ENCODE measurements at regions not wholly inside any gene's neighbourhood (a gene's known extent, or its start where the extent isn't known, plus 50 kb on each side); places are given as distances from the start of the nearest gene placed in this dataset.
"Not testable (repeated sequence)": the region's sequence is repeated elsewhere in the genome, so short reads cannot be mapped to it uniquely, and the experiment has no call there.

GRCh38 chr3:189424922-189425321 is 206.3 kb upstream of the TP63 start:
- WGBS, 5 donors, result 70 to 95% (median 84%) methylated on average over 2 of the region's 2 CpGs
- DNase-seq, result no peak
- Histone ChIP-seq H3K27me3 (replicated peaks in 1 of 7) (no peaks in the 10 kb centered on the region), H3K9me3 (no peaks in the 10 kb centered on the region), H3K4me3 (no peak overlapping the region), H3K4me1 (no peaks in the 10 kb centered on the region), H3K36me3 (no peaks in the 10 kb centered on the region), H3K27ac (no peak overlapping the region)
- TF ChIP-seq CTCF (IDR thresholded peaks at IDR 0.05 in 8 of 11, conservative IDR thresholded peaks at IDR 0.05 in 3 of 11) (no peak), POLR2A (IDR thresholded peaks at IDR 0.05) (no peak), POLR2AphosphoS5 (IDR thresholded peaks at IDR 0.05) (no peak)
- intact Hi-C loops (cut with DNase I; ENCODE audit: low total_unique reads), result no loop called here

GRCh38 chr3:189429019-189429418 is 202.2 kb upstream of the TP63 start:
- Histone ChIP-seq H3K9me3 (peaks cover 0 to 13% (median 7%) of the 10 kb centered on the region in 8 donors), H3K27me3 (replicated peaks in 1 of 7) (no peaks in the 10 kb centered on the region), H3K4me1 (no peaks in the 10 kb centered on the region), H3K36me3 (no peaks in the 10 kb centered on the region), H3K27ac (no peak overlapping the region), H3K4me3 (no peak overlapping the region)
- WGBS, 5 donors, result 49 to 70% (median 61%) methylated on average over 1 of the region's 1 CpG
- no peak for DNase-seq
- no peak for TF ChIP-seq CTCF (IDR thresholded peaks at IDR 0.05 in 8 of 11, conservative IDR thresholded peaks at IDR 0.05 in 3 of 11)
- no peak for TF ChIP-seq POLR2AphosphoS5 (IDR thresholded peaks at IDR 0.05)
- no peak for TF ChIP-seq POLR2A (IDR thresholded peaks at IDR 0.05)
- intact Hi-C loops (cut with DNase I; ENCODE audit: low total_unique reads), result no loop called here

GRCh38 chr3:189430166-189430565 is 201.0 kb upstream of the TP63 start:
- TF ChIP-seq POLR2AphosphoS5 (IDR thresholded peaks at IDR 0.05) (no peak), POLR2A (IDR thresholded peaks at IDR 0.05) (no peak), CTCF (IDR thresholded peaks at IDR 0.05 in 8 of 11, conservative IDR thresholded peaks at IDR 0.05 in 3 of 11) (no peak)
- DNase-seq, result no peak
- Histone ChIP-seq H3K4me3 (no peak overlapping the region), H3K27ac (no peak overlapping the region), H3K9me3 (peaks cover 0 to 13% (median 7%) of the 10 kb centered on the region in 8 donors), H3K4me1 (no peaks in the 10 kb centered on the region), H3K36me3 (no peaks in the 10 kb centered on the region), H3K27me3 (replicated peaks in 1 of 7) (no peaks in the 10 kb centered on the region)
- 88 to 96% (median 94%) methylated on average over 2 of the region's 2 CpGs for WGBS, 5 donors
- intact Hi-C loops (cut with DNase I; ENCODE audit: low total_unique reads), result no loop called here

GRCh38 chr3:189442257-189442656 is 188.9 kb upstream of the TP63 start:
- DNase-seq; H3K27me3 ChIP-seq (replicated peaks in 1 of 7); H3K4me3 ChIP-seq; H3K36me3 ChIP-seq; H3K27ac ChIP-seq; H3K9me3 ChIP-seq; intact Hi-C loops (cut with DNase I; ENCODE audit: low total_unique reads); H3K4me1 ChIP-seq: not testable (repeated sequence)
- WGBS, 5 donors, result 90 to 96% (median 91%) methylated on average over 10 of the region's 10 CpGs

- 70 to 90% (median 80%) methylated on average over 3 of the region's 3 CpGs for WGBS, 5 donors
- TF ChIP-seq CTCF (IDR thresholded peaks at IDR 0.05 in 8 of 11, conservative IDR thresholded peaks at IDR 0.05 in 3 of 11), result no peak
- TF ChIP-seq POLR2A (IDR thresholded peaks at IDR 0.05), result no peak
- TF ChIP-seq POLR2AphosphoS5 (IDR thresholded peaks at IDR 0.05), result no peak
- no peaks in the 10 kb centered on the region for H3K27me3 ChIP-seq (replicated peaks in 1 of 7)
- H3K9me3 ChIP-seq, result peaks cover 0 to 10% (median 3%) of the 10 kb centered on the region in 8 donors
- no peak for DNase-seq
- no peak overlapping the region for H3K27ac ChIP-seq
- intact Hi-C loops (cut with DNase I; ENCODE audit: low total_unique reads), result no loop called here
- no peaks in the 10 kb centered on the region for H3K36me3 ChIP-seq
- no peak overlapping the region for H3K4me3 ChIP-seq
- no peaks in the 10 kb centered on the region for H3K4me1 ChIP-seq
Measured at GRCh38 chr3:189446959-189447560, 184.1 kb upstream of the TP63 start.
